ENCODE measurements at regions not wholly inside any gene's neighbourhood (a gene's known extent, or its start where the extent isn't known, plus 50 kb on each side); places are given as distances from the start of the nearest gene placed in this dataset.

GRCh38 chr3:154684021-154684420, 254.0 kb upstream of the GPR149 start:
- TF ChIP-seq CTCF (IDR thresholded peaks at IDR 0.05), result no peak
- no peak for TF ChIP-seq POLR2A (IDR thresholded peaks at IDR 0.05)
- TF ChIP-seq POLR2AphosphoS5 (IDR thresholded peaks at IDR 0.05), result no peak

All from stomach (tissue), 4 donors.